ENCODE measurements at regions not wholly inside any gene's neighbourhood (a gene's known extent, or its start where the extent isn't known, plus 50 kb on each side); places are given as distances from the start of the nearest gene placed in this dataset.

DNA sequence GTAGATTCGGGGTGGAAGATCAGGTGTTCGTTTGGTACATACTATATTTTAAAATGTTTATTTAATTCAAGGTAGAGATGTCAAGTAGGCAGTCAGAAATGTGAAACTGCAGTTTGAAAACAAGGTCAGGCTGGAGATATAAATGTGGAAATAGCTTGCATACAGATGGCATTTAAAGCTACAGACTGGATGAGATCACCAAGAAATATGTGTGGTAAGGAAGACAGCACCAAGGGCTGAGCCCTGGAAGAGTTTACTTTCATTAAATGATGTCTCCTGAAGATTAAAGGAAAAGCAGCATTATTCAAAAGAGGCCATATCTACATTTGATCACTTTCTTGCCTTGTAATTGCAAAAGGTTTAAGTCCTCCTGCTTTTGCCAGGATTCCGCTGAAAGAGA lies 271.3 kb downstream of the PTBP2 start:
- no peak for DNase-seq (ENCODE audit: low read depth in 1 of 2, low spot score in 1 of 2)

DNA sequence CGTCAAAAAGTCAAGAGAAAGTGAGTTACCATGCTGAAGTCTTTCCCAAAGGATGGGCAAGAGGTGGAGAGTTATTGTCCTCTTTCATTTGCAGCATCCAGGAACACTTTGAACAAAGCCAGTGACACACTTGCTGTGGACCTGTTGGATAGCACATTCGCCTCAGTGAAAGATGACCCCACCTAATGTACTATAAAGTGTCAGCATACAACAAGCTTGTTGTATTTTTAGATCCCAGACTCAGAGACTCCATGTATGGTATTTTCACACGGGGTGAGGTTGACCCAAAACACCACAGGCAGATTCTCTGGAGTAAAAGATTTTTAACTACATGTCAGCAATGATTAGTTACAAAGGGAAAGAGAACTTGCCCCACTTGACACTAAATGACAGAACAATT lies 273.8 kb downstream of the PTBP2 start:
- no peak for DNase-seq (ENCODE audit: low read depth in 1 of 2, low spot score in 1 of 2)

DNA sequence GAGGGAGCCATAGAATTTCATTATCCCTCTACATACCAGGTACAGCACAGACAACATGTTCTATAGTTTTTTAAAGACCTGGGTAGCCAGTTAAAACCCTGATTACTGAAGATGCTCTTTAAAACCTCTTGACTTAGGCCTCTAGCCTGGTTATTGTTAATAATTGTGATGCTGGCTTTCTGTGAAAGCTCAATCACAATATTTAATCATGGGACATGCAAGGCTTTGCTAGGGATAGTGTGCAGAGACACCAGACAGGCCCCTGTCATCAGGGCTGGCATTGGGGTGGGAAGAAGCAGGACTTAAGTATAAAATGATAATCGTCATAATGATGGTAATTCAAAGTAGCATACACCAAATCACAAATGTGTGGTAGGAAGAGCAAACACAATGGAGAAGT lies 274.4 kb downstream of the PTBP2 start:
- DNase-seq (ENCODE audit: low read depth in 1 of 2, low spot score in 1 of 2): no peak

DNA sequence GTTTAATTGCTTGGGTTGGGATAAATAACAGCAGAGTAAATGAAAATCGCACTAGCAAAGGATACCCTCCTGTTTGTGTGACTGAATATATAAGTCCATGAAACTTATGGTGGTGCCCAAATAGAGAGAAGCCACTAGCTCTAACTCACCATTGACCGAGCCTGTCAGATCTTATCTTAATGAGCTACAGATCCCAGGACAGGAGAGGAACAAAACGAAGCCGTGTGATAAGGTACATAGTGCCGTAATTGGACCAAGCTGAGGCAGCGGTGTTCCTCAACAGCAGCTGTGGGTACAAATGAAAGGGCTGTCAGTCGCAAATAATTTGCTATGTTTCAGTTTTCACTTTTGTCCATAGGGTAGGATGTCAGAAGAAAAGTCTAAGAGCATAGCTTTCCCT lies 276.1 kb downstream of the PTBP2 start:
- no peak for DNase-seq (ENCODE audit: low read depth in 1 of 2, low spot score in 1 of 2)

DNA sequence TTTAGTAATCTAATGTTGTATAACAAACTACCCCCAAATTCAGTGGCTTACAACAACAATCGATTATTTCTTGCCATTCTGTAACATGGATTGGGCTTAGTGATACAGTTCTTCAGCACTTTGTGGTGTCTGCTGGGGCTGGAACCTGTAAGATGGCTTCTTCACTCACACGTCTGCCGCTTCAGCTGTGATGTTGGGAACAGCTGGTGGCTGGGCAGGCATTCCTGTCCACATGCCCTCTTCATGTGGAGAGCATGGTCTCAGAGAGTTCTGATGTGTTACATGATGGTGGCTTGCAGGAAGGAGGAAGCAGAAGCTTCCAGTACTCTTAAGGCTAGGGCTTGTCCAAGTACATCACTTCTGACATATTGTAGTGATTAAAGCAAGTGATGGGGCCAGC lies 276.9 kb downstream of the PTBP2 start:
- DNase-seq (ENCODE audit: low read depth in 1 of 2, low spot score in 1 of 2): no peak

DNA sequence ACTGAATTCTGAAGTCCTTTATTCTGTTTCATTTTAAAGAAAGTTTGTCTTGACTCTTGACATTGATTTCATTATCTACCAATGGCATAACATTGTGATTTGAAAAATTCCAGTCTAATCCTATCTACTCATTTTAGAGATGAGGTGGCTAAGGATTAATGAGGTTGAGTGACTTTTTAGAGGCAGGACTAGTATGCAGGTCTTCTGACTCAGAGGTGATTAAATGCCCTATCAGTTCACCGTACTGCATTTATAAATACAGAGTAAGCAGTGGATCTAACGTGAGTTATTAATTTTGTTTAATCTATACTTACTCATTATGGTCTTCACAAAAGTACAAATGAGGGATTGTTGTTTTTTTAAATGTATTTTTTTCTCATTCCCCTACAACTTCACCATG lies 277.6 kb downstream of the PTBP2 start:
- DNase-seq (ENCODE audit: low read depth in 1 of 2, low spot score in 1 of 2): no peak

DNA sequence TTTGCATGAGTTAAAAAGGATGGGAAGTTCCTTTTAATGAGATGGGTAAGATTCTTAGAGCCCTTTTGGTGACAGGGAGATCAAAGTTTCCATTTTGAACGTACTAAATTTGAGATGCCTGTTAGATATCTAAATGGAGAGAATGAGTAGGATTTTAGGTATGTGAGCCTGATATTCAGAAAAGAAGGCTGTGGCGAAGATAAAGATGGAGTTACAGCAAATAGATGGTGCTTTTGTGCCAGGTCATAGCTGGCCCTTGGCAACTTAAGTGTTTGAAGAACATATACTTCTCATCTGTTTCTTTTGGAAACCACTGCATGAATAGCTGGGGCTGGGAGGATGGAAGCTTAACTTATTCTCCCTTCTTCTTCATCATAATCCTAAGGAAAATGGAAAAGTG lies 282.5 kb downstream of the PTBP2 start:
- DNase-seq (ENCODE audit: low read depth in 1 of 2, low spot score in 1 of 2): no peak

DNA sequence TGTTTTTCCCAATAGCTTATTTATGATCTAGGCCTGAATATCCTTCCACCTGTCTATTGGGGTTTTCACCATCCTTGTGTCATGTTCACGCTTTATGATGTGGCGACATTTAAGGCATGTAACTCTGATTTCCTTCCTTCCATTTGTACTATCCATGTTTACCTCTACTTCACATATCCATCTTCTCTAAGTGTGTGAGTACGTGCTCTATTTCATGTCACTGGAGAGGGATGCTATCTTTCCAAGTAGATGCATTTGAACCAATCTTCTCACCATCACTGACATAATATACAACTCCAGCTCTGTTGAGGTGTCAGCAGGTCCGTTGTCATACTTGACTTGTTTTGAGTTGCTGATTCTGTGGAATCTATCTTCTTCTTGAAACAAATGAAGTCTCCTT lies 283.2 kb downstream of the PTBP2 start:
- DNase-seq (ENCODE audit: low read depth in 1 of 2, low spot score in 1 of 2): no peak

DNA sequence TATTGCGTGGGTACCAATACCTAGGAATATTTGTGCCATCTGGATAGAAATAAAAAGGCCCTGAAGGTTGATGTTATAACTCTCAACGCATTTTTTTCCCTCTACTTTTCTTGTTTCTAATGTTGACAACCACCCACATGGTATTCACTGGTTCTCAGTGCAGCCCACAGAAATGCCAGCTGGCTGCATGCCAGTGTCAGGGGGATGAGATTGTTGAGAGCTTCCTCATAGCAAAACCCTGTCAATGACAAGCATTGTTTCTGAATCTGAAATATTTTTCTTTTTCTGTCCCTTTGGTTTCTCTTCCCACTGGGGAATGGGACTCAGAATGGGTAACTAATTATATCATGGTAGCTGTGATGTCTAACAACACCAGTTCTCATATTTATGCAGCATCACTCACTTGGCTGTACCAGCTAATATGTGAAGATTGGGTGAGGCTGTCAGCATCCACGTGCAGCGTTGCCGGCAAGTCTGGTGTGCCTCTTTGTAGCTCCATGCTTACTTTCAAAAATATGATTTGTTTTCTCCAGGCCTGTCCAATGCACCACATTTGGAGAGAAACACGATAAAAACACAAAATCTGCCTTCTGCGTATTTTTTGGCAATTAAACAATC lies 284.6 kb downstream of the PTBP2 start:
- no peak for DNase-seq (ENCODE audit: low read depth in 1 of 2, low spot score in 1 of 2)

DNA sequence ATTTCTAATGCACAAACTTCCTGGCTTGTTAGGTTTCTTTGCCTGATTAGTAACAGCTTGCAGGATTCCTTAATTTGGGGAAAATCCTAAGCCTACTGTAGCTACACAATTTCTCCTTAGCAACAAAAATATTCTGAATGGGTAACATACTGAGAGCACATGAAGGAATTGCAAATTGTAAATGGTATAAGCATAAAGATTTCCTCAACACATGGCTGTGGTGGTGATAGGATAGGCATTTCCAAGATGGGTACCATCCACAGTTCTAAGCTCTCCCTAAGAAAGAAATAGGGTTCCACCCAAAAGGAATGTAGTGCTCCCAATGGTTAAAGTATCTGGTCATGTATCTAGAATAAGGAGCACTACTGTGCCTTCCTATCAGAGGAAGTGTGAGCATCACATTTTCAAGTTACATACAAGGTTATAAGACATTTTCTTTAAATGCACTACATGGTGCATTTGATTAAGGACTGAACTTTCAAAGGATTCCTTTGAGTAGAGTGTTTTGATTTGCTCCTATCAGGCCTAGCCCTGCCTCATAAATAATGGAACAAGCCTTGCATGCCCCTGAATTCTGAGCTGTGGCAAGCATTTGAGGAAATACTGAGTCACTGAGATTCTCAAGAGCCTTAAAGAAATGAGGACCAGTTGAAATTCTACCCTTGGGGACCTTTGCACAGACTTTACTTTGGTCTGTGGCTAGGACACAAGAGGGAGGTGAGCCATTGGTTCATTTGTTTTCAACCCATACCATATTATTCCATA lies 286.4 kb downstream of the PTBP2 start:
- no peak for DNase-seq (ENCODE audit: low read depth in 1 of 2, low spot score in 1 of 2)

DNA sequence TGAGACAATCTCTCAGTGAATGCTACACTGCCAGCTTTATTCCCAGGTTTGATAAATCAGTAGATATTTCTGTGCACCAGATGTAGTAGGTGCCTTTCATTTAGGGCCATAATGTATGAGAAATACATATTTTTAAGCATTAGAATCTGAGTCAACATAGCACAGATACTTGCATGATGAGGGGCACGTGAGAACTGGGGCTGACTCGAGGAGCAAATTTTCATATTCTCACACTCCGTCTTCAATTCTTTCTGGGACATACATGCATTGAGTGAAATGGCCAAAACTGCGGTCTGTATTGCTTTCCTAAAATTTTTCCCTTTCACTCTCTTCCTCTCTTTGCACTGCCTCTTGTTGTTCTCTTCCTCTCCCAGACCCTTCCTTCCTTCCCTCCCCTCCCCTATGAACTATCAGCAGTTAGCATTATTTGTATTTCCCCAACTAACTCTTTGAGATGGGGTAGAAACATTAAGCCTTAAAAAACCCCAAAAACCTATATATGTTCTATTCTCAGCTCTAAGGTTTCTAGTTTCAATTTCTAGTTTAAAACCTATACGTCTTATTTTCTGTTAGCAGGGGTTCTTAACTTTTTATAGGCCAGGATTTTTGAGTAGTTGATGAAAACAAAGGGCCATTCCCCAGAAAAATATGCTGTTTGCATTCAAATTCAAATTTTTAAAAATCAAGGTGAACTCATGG lies 289.1 kb downstream of the PTBP2 start:
- DNase-seq (ENCODE audit: low read depth in 1 of 2, low spot score in 1 of 2): no peak

DNA sequence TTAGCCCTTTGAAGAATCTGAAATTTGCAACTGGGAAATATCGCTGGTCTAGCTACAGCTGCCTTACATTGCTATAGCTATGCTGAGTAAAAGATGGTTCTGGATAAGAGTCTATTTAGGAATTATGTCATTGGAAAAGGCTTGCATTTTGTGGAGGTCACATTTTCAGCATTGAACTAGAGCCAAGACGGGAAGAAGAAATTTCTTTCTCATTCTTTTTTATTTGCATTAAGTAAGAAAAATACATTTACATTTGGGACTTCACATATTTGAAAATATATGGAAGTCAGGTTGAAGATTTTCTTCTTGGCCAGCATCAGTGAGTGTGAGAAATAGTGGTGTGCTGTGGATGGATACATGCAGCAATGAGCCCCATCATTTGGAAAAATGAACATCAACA lies 291.6 kb downstream of the PTBP2 start:
- DNase-seq (ENCODE audit: low read depth in 1 of 2, low spot score in 1 of 2): no peak

DNA sequence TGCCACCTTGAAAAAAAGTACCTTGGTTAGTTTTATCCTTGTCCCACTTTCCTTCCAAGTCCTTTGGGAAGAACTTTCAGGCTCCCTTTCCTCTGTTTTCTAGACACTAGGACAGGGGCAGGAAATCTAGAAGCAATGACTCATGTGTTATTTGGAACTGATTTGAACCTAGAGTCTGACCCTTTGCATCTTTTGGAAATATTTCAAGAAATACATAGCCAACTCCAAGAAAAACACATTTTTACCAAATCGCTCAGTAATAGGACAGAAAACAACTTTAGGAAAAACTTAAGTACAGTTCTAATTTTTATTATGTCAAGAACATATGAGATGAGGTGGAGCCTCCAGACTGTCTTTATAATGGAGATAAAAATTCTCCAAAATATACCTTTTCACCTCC lies 292.4 kb downstream of the PTBP2 start:
- no peak for DNase-seq (ENCODE audit: low read depth in 1 of 2, low spot score in 1 of 2)

DNA sequence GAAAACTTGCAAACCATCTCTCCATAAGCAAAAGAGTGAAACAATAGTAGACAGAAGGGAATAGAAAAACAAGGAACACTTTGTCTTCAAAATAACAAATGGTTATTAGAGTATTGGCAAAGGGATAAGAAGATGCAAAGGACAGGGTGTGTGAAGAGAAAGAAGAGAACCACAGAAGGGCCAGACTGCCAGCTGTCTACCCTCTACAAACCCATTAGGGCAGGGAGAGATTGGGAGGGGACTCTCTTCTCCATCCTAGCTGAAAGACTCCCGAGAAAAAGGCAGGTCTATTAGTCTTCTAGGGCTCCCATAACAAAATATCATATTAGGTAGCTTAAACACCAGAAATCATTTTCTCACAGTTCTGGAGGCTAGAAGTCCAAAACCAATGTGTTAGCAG lies 292.8 kb downstream of the PTBP2 start:
- no peak for DNase-seq (ENCODE audit: low read depth in 1 of 2, low spot score in 1 of 2)

DNA sequence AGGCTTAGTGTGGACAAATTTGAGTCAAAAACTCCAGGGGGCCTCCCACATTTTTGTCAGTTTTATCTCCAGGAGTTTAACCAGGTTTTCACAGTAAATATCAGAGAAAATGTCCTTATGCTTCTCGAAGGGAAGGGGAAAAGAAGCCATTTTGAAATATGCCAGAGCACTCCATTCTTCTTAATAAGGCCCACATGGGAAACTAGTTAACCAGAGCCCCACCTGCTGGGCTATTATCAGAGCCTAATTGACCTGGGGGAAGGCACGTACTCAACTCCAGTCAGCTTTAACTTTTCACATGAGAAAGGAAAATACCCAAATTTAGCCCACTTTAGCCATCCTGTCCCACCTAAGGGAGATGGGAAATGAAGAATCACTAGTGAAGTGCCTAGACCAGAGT lies 296.3 kb downstream of the PTBP2 start:
- no peak for DNase-seq (ENCODE audit: low read depth in 1 of 2, low spot score in 1 of 2)

All from activated CD4-positive, alpha-beta T cell treated with anti-CD3 and anti-CD28 coated beads, Interleukin-2, amount 50 U/mL, for 24 hours (primary cell).